NCI-H510A treated with DMSO at 0.1 percent for 48 hours (cell line): ENCODE measurements at regions not wholly inside any gene's neighbourhood (a gene's known extent, or its start where the extent isn't known, plus 50 kb on each side); places are given as distances from the start of the nearest gene placed in this dataset.
"Not testable (repeated sequence)": the region's sequence is repeated elsewhere in the genome, so short reads cannot be mapped to it uniquely, and the experiment has no call there.

Experiments used
- DNase-seq: peaks from one replicate; lab custom pipeline; 2025; lab: John Stamatoyannopoulos, UW

DNA sequence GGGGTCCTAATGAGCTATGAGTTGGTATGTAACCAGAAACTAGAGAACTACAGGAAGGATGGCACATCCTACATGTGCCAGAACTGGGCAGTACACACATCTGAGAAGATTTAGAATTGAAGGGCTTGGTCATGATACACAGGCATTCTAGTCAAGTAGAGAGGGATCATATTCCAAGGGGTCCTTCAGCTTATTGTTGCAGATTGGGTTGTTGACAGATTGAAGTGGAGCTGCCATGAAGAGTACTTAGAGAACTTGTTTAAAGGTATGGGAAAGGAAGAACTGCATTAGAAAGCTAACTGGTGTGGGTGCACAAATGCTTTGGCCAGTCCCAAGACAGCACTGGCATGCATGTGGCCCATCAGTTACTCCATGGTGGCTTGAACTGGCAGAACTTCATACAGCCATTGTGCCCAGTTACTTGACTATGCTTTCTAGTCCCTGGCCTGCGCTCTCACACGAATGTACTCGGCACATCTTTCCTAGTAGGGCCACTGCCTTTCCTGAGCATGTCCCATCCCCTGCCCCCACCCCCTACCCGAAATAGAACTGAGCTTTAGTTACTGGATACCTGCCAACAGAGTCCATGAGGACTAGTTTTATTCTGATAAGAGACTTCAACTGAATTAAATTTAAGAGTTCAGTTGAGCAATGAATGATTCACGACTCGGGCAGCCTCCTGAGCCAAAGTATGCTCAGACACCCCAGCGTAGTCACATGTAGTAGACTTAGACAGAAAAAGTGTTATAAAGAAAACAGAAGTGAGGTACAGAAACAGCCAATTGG, 64.0 kb downstream of the CCNG2 start:
- peak; percentile 84 for DNase-seq

DNA sequence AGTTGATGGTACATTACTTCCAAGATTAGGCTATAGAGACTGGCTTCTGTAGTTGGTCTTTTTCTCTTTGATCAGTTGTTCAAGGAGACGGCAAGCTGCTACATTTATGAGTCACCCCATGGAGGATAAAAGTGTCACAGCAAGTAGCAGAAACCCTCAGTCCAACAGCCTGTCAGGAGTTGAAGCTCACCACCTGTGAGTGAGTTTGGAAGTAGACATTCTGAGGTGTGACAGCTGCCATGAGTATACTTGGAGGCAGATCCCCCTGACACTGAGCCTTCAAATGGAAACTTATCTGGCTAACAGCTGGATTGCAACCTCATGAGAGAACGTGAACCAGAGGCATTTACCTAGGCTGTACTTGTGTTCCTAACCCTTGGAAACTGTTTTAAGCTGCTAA, 68.0 kb downstream of the CCNG2 start:
- DNase-seq = no peak

DNA sequence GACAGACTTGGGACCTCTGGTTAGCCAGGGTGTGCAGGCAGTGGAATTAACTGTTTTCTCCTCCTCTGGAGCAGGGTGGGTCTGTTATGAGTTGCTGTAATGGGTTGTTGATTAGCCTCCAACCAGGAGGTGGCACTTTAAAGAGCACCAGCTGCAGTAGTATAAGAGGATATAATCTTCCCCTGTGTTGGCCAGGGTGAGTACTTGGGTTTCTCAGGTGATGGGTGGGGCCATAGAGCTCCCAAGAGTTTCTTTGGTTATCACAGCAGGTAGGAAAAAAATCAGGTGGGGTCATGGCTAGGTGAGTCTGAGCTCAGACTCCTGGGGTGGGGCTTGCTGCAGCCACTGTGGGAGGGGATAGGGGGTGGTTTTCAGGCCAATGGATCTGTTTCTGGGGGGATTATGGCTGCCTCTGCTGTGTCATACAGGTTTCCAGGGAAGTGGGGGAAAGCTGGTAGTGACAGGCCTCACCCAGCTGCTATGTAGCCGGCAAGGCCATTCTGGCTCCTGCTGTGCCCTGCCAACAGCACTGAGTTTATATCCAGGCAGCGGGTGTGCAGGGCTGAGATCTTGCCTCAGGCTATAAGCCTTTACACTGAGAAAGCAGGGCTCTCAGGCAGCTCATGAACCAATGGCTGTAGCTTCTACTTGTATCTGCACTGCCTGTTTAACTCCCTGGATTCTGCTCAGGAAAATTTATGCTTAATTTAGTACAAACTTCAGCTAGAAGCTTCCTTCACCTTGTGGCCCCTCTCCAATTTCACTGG, 70.1 kb downstream of the CCNG2 start:
- no peak for DNase-seq

DNA sequence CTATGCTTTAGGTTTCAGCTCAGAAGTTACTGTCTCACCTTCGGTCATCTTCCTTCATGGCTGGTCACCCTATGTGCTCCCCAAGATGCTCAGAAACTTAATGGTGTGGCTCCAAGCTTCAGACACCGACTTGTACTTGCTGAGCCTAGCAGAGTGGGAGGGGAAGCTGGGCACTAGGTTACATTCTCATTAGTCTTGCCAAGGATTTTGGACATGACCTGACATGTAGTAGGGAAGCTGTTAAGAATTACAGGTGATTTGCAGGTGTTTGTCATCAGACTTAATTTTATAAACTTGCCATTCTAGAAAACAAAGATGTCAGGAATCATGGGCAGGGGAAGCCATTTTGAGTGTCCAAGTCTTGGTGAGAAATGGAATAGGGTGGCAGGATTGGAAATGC, 72.4 kb downstream of the CCNG2 start:
- no peak for DNase-seq

DNA sequence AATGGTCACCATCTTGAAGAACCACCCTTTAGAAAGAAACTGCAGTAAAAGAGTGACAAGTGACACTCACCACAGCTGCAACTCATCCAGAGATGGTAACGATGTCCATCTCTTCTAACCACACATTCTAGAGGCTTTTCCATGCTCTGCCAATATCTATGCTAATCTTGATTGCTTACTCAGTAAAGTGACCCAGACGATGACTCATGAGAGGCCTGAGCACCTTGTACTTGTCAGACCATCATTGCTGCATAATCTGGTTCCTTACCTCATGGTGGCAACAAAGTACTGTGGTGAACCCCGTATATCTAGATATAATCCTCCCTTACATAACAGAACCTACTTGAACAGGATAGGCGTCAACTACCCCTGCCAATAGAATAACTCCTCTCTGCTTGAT, 75.6 kb downstream of the CCNG2 start:
- no peak for DNase-seq

DNA sequence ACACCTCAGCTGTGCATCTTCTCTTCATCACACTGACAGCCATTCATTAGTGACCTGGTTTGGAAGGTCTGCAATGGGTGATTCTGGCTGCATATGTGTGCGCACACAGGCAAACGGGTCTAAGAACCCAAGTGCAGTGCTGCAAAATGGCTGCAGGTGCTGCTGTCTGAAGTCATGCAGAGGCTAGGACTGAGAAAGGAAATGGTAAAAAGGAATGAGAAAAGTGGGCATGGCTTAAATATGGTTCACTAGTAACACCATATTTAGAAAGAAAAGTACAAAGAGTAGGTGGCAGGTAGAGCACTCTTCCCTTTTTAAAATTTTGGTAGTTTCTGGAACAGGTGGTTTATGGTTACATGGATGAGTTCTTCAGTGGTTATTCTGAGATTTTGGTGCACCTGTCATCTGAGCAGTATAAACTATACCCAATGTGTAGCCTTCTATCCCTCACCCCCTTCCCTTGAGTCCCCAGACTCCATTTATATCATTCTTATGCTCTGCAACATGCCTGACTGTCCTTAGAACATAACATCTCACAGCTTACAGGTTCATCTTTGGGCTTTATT, 78.4 kb downstream of the CCNG2 start:
- no peak for DNase-seq

DNA sequence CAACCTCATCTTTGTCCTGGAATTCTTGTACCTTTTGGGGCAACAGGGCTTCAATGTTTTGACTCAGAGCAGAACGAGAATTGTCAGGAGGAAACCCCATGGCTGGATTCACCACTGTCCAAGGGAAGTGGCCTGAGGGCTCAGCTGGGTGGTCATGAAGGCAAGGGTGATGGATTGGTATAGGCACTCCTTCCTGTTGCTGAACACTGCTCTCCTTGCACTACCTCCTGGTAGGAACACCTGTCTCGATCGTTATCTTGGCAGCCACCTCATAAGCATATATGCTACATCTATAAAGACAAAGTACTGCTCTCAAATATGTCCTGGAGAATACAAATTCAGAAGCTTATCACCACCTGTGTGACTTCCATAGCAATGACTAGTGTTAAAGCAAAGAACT, 79.8 kb downstream of the CCNG2 start:
- no peak for DNase-seq

DNA sequence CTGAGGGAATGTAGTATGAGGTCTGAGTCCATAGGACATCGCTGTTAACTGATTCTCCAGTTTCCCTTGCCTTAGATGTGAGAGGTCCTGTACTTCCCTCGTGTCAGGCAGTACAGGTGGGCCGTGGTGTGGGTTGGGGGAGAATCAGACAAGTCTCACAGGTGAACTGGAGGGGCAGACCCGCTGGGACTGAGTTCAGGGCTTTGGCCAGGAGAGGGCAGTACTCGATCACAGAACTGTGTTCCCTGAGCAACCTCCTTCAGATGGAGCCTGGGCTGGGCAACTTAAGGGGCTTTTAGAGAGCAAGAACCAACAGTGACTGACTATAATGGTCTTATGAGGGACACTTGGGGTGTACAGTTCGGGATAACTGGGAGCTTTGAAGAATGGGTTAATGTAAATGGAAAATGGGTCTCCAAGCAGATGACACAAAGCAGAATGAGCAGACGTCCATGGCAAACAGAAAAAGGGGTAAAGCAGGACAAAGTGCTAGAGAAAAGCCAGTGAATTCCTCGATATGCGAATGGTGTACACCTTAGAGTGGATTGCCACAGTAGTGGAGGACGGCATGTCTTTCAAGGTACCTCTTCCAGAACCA, 83.6 kb downstream of the CCNG2 start:
- peak; percentile 61 for DNase-seq

DNA sequence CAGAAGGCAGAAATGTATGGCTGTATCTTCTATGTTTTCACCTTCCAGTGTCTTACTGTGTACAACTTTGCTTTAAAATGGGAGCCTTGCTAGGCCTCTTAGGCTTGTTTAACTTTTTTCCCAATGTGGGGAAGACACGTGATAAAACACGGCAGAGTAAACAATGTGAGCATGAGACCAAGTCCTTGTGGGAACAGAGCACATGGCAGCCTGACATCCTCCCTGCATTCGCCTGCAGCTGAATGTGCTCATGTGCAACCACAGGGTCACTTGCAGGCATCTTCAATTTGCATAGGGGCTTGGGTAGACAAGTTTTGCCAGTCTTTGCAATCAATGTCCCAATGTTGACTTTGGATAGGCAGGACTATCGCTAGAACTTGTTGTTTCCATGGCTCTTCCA, 91.8 kb downstream of the CCNG2 start:
- peak; percentile 22 for DNase-seq

DNA sequence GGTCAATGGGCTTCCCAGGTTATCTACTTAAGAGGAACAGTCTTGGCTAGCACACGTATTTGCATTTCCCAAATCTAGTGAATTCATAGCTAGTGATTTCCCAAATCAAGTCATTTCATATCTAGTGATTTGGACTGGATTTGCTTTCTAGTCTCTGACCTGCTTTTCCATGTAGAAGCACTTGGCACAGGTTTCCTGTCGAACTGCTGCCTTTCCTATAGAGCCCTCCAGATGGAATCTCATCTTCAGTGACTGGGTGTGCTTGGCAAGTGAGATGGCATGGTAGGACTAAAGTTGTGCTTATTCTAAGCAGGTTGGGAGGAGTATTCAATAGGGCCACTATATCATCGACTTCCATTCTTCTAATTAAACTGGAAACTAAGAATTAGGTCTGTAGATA, 94.7 kb downstream of the CCNG2 start:
- DNase-seq = no peak

DNA sequence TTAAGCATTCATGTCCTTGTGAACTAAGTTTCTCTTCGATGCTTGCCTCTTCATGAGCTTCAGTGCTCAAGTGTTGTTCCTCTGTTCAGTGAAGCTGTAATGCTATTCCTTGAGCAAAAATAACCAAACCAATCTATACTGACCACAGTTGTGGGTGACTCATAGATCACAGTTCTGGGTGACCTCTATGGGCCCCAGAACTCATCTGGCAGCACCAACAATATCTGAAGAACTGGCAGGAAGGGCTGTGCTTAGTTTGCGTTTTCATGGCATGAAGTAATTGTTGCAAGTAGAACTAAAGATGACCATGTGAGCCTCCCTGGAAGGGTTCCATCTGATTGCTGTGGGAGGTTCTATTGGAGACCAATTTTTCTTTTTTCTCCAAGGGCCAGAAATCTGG, 106.2 kb downstream of the CCNG2 start:
- no peak for DNase-seq

DNA sequence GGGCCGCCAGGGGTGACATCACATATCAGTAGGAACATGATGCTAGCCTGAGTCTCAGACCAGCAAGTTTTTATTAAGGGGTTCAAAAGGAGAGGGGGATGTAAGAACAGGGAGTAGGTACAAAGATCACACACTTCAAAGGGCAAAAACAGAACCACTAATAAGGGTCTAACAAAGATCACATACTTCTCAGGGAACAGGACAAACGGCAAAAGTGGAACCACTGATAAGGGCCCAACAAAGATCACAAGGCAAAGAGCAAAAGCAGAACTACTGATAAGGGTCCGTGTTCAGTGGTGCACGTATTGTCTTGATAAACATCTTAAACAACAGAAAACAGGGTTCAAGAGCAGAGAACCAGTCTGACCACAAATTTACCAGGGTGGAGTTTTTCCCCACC, 107.0 kb downstream of the CCNG2 start:
- not testable (repeated sequence) for DNase-seq

DNA sequence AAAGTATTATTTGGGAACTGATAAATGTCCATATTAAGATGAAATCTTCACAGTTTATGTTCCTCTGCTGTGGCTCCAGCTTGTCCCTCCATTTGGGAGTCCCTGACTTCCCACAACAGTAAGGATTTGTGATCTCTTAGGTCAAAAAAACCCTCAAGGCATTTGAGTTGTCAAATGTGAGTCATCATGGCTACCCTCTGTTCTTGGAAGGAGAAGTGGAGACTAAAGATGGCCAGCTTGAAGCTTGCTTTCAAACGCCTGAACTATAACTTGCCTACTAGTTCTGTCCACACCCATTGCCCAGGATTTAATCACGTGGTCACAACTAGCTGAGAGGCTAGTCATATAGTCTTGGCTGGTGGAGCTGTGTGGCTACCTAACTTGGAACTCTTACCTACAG, 107.8 kb downstream of the CCNG2 start:
- no peak for DNase-seq

DNA sequence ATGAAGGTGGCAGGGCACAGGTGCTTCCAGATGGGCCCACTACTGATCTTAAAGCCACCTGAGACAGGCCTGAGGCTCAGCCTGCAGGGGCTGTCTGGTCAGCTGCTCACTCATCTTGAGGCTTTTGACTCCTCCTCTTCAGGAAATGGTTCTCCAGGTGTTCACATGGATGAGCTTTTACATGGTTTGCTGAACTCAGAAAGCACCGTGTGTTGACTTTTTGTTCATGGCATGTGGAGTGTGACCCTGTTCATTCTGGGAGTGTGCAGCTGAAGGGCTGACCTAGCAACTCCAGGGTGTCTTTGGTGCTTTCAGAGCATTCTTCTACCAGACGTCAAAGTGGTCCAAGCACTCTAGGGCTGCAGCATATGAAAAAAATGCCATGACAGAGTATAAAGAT, 111.1 kb downstream of the CCNG2 start:
- peak; percentile 66 for DNase-seq

DNA sequence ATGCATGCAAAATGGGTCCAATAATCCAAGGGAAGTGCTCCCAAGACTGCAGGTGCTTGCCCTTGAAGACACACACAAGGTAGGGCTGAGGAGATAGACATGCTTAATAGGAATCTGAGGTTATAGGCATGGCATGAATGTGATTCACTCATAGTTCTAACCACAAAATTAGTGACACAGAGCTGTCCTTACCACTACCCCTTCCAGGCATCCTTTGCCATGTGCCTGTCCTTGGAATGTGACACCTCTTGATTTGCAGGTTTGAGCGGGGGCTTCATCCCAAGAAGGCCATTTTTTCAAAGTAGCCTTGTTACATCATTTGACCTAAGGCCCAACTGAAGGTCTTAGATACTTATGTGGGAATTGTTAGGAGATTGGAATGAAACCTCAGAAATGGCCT, 112.5 kb downstream of the CCNG2 start:
- DNase-seq = no peak

DNA sequence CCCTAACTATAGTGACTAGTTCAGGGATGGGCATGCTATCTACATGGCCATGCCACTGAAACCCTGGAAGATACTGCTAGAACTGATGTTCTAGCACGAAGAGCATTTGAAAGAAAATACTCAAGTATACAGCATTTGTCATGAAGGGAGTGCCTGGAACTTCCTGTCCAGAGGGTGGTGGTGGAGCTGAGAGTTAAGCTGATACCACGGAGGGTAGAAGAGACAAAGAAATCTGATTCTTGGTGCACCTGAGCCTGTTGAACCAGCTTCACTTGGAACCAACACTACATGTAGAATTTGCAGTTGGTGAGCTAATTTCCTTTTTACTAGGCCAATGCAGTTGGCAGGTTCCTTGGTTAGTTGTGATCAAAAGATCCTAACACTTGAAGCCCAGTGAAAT, 116.4 kb downstream of the CCNG2 start:
- DNase-seq = no peak

DNA sequence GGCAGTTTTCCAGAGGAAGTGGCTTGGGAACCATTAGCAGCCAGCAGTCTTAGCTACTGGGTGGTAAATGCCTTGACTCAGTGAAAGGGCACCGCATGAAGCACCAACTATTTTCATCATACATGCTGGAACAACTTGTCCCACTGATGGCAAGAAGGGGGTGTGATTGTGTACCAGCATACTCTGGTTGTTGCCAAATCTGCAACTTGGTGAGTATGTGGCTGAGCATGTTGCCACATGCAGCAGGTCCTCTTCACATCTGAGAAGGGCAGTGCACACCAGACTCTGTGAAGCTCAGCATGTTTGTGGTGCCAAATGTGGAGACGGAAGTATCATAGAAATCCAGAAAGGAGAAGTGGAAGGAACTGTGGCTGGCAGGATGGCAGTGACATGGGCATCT, 122.1 kb downstream of the CCNG2 start:
- not testable (repeated sequence) for DNase-seq

DNA sequence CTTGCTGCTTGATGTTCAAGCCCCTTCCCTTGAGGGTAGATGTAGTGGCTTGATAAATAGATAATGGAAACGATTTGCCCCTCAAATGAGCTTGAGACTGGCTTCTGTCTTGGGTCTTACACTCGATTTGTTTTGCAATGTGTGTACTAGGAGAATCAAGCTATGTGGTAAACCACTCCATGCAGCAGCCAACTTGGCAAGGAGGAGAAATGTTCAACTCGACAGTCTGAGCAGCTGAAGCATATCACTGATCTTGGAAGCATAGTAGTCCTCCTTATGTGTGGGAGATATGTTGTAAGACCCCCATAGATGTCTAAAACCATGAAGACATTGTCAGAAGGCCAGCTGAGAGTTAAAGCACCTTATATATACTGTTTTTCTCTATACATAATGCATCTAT, 125.3 kb downstream of the CCNG2 start:
- no peak for DNase-seq

DNA sequence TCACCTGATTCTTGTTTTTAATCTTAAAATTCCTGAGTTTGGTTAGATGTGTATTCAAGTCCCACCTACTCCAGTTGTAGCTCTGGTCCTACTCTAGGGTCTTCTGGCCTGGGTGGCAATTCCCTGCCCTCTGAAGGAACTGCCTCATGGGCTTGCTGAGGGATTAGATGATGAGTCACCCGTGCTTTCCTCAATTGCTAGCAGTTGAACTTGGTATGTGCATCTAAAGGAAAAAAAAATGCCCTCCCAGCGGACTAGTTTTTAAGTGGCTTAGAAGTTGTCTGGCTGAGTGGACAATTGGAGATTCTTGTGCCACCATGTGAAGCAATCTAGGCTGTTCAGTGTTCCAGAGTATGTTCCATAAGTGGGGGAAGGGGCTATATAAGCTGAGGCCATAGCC, 127.0 kb downstream of the CCNG2 start:
- DNase-seq = no peak

DNA sequence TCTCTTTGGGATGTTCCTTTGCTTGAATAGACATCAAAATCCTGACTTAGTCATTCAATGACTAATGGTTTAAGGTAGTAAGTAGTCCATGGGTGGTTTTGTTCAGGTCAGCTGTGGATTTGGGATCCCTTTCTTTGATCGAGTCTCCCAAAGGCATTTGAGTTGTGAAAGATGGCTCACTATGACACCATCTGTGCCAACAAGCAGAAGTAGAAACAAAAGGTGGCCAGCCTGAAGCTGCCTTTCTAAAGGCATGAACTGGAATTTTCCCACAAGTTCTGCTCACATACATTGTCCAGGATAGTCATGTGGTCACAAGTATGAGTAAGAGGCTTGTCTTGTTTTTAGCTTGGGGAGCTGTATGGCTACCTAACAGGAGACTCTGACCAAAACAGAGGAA, 129.9 kb downstream of the CCNG2 start:
- no peak for DNase-seq

DNA sequence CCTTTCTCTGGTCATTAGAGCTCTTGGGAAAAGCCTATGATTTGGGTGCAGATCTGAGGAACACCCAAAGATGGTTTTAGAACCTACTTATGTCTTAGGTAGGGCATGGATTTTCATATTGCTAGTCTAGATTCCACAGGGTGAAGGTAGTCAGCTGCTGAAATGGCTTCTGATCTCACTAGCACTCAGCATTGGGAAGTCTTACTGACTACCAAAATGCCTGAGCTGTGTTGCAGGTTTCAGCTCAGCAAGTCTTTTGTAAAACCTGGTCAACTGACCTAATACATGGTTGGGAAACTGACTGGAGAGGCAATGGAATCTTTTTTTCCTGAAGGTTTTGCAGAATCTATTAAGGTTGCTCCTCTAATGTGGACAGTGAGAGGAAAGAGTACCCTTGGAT, 136.4 kb downstream of the CCNG2 start:
- no peak for DNase-seq

DNA sequence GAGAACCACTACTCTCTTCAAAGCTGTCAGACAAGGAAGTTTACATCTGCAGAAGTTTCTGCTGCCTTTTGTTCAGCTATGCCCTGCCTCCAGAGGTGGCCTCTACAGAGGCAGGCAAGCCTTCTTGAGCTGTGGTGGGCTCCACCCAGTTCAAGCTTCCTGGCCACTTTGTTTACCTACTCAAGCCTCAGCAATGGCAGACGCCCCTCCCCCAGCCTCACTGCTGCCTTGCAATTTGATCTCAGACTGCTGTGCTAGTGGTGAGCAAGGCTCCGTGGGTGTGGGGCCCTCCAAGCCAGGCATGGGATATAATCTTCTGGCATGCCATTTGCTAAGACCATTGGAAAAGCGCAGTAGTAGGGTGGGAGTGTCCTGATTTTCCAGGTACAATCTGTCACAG, 144.0 kb downstream of the CCNG2 start:
- DNase-seq = not testable (repeated sequence)

DNA sequence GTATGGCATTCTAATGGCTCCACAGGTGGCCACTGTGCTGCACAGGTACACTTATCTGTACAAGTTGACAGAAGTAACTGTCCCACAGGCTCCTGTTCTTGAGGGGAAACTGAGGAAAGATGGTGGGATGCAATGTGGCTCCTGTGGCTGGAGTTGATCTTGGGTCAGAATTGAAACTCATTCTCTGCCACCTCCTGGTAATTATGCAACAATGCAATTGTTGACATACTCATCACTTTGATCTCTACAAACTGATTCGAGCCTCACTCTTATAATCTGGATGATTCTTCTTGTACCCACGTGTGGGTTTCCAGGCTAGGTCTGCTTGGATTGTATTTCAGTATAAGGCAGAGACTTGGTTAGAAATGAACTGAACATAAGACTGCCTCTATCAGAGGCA, 148.8 kb downstream of the CCNG2 start:
- DNase-seq = no peak
